ENCODE measurements at regions not wholly inside any gene's neighbourhood (a gene's known extent, or its start where the extent isn't known, plus 50 kb on each side); places are given as distances from the start of the nearest gene placed in this dataset.

DNA sequence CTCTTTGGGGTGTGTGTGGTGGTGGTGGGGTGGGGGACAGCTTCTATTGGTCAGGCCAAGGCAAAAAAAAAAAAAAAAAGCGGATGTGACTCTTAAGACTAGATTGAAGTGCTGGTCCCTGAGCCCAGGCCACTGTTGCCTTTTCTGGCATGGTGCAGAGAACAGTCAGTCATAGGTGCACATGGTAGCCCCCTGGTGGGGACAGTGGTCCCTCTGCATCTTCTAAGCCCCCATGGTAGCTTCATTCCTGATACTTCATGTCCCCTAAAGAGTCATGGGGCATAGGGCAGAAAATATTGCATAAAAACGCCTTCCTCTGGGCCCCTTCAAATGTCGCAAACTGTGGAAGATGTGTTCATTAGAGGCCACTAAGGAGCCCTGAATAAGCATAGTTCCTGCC lies 371.8 kb downstream of the NPHP4 start:
- Mint-ChIP-seq H3K36me3 (ENCODE audit: low read depth) (no peaks in the 10 kb centered on the region), H3K4me3 (no peak overlapping the region), H3K27me3 (ENCODE audit: insufficient read depth, low read depth, poor library complexity) (peaks cover 11% of the 10 kb centered on the region), H3K27ac (no peak overlapping the region), H3K4me1 (peaks cover 4% of the 10 kb centered on the region), H3K9me3 (no peaks in the 10 kb centered on the region)
- Histone ChIP-seq H3F3A (replicated peaks; ENCODE audit: low read depth) (no peaks in the 10 kb centered on the region), H3K36me3 (ENCODE audit: insufficient read depth) (no peaks in the 10 kb centered on the region), H3K4me3 (no peak overlapping the region), H3K27ac (ENCODE audit: low read depth) (no peak overlapping the region), H3K4me2 (no peak overlapping the region), H3K27me3 (ENCODE audit: insufficient read depth) (no peaks in the 10 kb centered on the region), H3K4me1 (ENCODE audit: insufficient read depth) (no peaks in the 10 kb centered on the region), H2AFZ (no peak overlapping the region), H3K9me2 (ENCODE audit: insufficient read depth) (no peaks in the 10 kb centered on the region), H4K20me1 (replicated peaks; ENCODE audit: insufficient read depth) (no peaks in the 10 kb centered on the region), H3K79me2 (replicated peaks; ENCODE audit: insufficient read depth) (no peaks in the 10 kb centered on the region)
- no peak for DNase-seq (ENCODE audit: low spot score)
- no peak for TF ChIP-seq ZNF331 (CRISPR knock-in tag; IDR thresholded peaks at IDR 0.05; ENCODE audit: low read depth)
- TF ChIP-seq ZNF114 (CRISPR knock-in tag; IDR thresholded peaks at IDR 0.05), result no peak
- TF ChIP-seq JUNB (IDR thresholded peaks at IDR 0.05; ENCODE audit: unreplicated experiment), result no peak
- no peak for TF ChIP-seq EZH2phosphoT487 (IDR thresholded peaks at IDR 0.05; ENCODE audit: unreplicated experiment)
- TF ChIP-seq, protein P1, sequence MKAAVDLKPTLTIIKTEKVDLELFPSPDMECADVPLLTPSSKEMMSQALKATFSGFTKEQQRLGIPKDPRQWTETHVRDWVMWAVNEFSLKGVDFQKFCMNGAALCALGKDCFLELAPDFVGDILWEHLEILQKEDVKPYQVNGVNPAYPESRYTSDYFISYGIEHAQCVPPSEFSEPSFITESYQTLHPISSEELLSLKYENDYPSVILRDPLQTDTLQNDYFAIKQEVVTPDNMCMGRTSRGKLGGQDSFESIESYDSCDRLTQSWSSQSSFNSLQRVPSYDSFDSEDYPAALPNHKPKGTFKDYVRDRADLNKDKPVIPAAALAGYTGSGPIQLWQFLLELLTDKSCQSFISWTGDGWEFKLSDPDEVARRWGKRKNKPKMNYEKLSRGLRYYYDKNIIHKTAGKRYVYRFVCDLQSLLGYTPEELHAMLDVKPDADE (IDR thresholded peaks at IDR 0.05), result no peak
- no peak for TF ChIP-seq NANOG (IDR thresholded peaks at IDR 0.05; ENCODE audit: borderline replicate concordance)
- no peak for TF ChIP-seq REST (IDR thresholded peaks at IDR 0.05; ENCODE audit: unreplicated experiment)
- TF ChIP-seq STAT1 (IDR thresholded peaks at IDR 0.05; ENCODE audit: unreplicated experiment), result no peak
- no peak for TF ChIP-seq POLR2AphosphoS5 (IDR thresholded peaks at IDR 0.05; ENCODE audit: low read depth)
- no peak for TF ChIP-seq CTCF (conservative IDR thresholded peaks at IDR 0.05; ENCODE audit: low read depth in 2 of 2)
- TF ChIP-seq CREB1 (CRISPR knock-in tag; IDR thresholded peaks at IDR 0.05; ENCODE audit: low read depth), result no peak
- TF ChIP-seq EZH2 (IDR thresholded peaks at IDR 0.05; ENCODE audit: low read depth, unreplicated experiment), result no peak
- TF ChIP-seq ZNF462 (CRISPR knock-in tag; IDR thresholded peaks at IDR 0.05), result no peak
- no peak for ATAC-seq
